WTC11 (cell line): ENCODE measurements at regions not wholly inside any gene's neighbourhood (a gene's known extent, or its start where the extent isn't known, plus 50 kb on each side); places are given as distances from the start of the nearest gene placed in this dataset.

ENCODE experiments used
- AFF4 ChIP-seq: sonication (generic); formaldehyde crosslinking; IDR thresholded peaks from 2 replicates; pipeline ENCODE4 v1.8.1; 2023; ENCODE audit warnings: mild to moderate bottlenecking, missing genetic modification reagents, borderline replicate concordance
- ATF2 ChIP-seq: sonication (generic); formaldehyde crosslinking; IDR thresholded peaks from 2 replicates; pipeline ENCODE4 v1.8.1; 2022; ENCODE audit warnings: low read depth, missing genetic modification reagents, borderline replicate concordance
- ATF3 ChIP-seq: sonication (generic); formaldehyde crosslinking; conservative IDR thresholded peaks from 2 replicates; pipeline ENCODE4 v1.8.1; 2022; ENCODE audit warnings: mild to moderate bottlenecking, missing genetic modification reagents
- CREM ChIP-seq: sonication (generic); formaldehyde crosslinking; IDR thresholded peaks from 2 replicates; pipeline ENCODE4 v1.8.1; 2022; ENCODE audit warnings: mild to moderate bottlenecking, missing genetic modification reagents, moderate library complexity
- CTCF ChIP-seq: fragments of 200-600 bp; IDR thresholded peaks from 2 replicates; pipeline ENCODE4 v1.8.0; 2022; ENCODE audit warnings: antibody characterized with exemption
- FOXP4 ChIP-seq: sonication (generic); formaldehyde crosslinking; IDR thresholded peaks from 2 replicates; pipeline ENCODE4 v1.8.0; 2022; ENCODE audit warnings: mild to moderate bottlenecking, missing genetic modification reagents
- KAT7 ChIP-seq: sonication (generic); formaldehyde crosslinking; IDR thresholded peaks from 2 replicates; pipeline ENCODE4 v1.8.1; 2023; ENCODE audit warnings: missing genetic modification reagents, mild to moderate bottlenecking, borderline replicate concordance
- NR2C2 ChIP-seq: sonication (generic); formaldehyde crosslinking; IDR thresholded peaks from 2 replicates; pipeline ENCODE4 v1.8.0; 2022; ENCODE audit warnings: mild to moderate bottlenecking, missing genetic modification reagents
- PRRX2 ChIP-seq: fragments of 250-450 bp; sonication (Bioruptor Pico); IDR thresholded peaks from 2 replicates; pipeline ENCODE4 v1.8.0; 2021; ENCODE audit warnings: mild to moderate bottlenecking
- TEAD4 ChIP-seq: sonication (generic); formaldehyde crosslinking; IDR thresholded peaks from 2 replicates; pipeline ENCODE4 v1.8.0; 2022; ENCODE audit warnings: mild to moderate bottlenecking, missing genetic modification reagents
- USF1 ChIP-seq: sonication (generic); formaldehyde crosslinking; IDR thresholded peaks from 2 replicates; pipeline ENCODE4 v1.8.0; 2022; ENCODE audit warnings: mild to moderate bottlenecking, missing genetic modification reagents
- USF2 ChIP-seq: sonication (generic); formaldehyde crosslinking; IDR thresholded peaks from 2 replicates; pipeline ENCODE4 v1.8.1; 2023; ENCODE audit warnings: mild to moderate bottlenecking, missing genetic modification reagents, moderate library complexity
- ZNF121 ChIP-seq: sonication (generic); formaldehyde crosslinking; IDR thresholded peaks from 2 replicates; pipeline ENCODE4 v1.8.0; 2023; ENCODE audit warnings: missing genetic modification reagents

GRCh38 chr2:217065012-217065290 is 205.1 kb upstream of the TNP1 start:
- no peak for TF ChIP-seq USF1 (CRISPR knock-in tag)
- no peak for TF ChIP-seq USF2 (CRISPR knock-in tag)
- TF ChIP-seq CTCF: no peak
- TF ChIP-seq ZNF121 (CRISPR knock-in tag): no peak
- TF ChIP-seq ATF2 (CRISPR knock-in tag): no peak
- no peak for TF ChIP-seq FOXP4 (CRISPR knock-in tag)
- TF ChIP-seq KAT7 (CRISPR knock-in tag): no peak
- TF ChIP-seq TEAD4: no peak
- TF ChIP-seq PRRX2: no peak
- TF ChIP-seq NR2C2 (CRISPR knock-in tag): no peak
- TF ChIP-seq AFF4 (CRISPR knock-in tag): no peak
- TF ChIP-seq CREM (CRISPR knock-in tag): no peak
- TF ChIP-seq ATF3 (CRISPR knock-in tag): no peak
